ENCODE measurements at regions not wholly inside any gene's neighbourhood (a gene's known extent, or its start where the extent isn't known, plus 50 kb on each side); places are given as distances from the start of the nearest gene placed in this dataset.
A peak's percentile ranks its signal among the peaks of the same experiment; 100 is the strongest.

DNA sequence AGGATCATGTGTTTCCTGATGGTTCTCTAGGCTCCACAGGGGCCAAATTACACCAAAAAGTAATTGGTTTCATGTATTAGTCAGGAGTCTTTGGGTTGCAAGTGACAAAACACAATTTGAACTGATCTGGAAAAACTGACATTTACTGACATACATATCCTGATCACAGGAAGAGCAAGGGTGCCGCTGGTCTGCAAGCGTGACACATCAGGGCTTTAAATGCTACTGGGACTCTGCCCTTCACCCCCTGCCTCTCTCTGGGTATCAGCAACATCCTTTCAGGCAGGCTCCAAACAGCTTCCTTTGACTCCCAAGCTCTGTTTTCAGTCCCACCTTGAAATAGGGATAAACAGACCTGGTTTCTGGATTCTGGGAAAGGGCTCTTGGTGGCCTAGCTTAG is 197.5 kb downstream of the PALM2AKAP2 start:
- Histone ChIP-seq H3K9ac (ENCODE audit: low read length) (no peak overlapping the region), H3K27me3 (ENCODE audit: control insufficient read depth in 1 of 2, insufficient read depth in 1 of 2, low read length in 2 of 2) (no peaks in the 10 kb centered on the region), H2AFZ (ENCODE audit: low read depth, low read length) (no peak overlapping the region), H3K4me1 (ENCODE audit: control insufficient read depth, insufficient read depth, low read depth, low read length) (peaks cover 6% of the 10 kb centered on the region), H3K4me2 (ENCODE audit: low read length, poor library complexity, severe bottlenecking) (no peak overlapping the region), H3K4ac (ENCODE audit: low read depth in 1 of 2, low read length in 2 of 2) (no peak overlapping the region), H3K36me3 (ENCODE audit: control insufficient read depth in 1 of 2, insufficient read depth in 2 of 2, low read depth in 1 of 2, low read length in 2 of 2) (peaks cover 0 to 11% of the 10 kb centered on the region in 2 experiments), H3K79me1 (replicated peaks; ENCODE audit: low read length, poor library complexity, severe bottlenecking) (peaks cover 6% of the 10 kb centered on the region), H4K91ac (ENCODE audit: low read length) (no peak overlapping the region), H2AK5ac (ENCODE audit: low read length, severe bottlenecking) (no peak overlapping the region), H3K18ac (ENCODE audit: low read depth in 1 of 2, low read length in 2 of 2) (no peak overlapping the region), H2BK120ac (ENCODE audit: low read depth, low read length) (no peak overlapping the region), H2BK5ac (ENCODE audit: low read depth, low read length, poor library complexity, severe bottlenecking) (no peak overlapping the region), H4K8ac (ENCODE audit: low read length) (no peak overlapping the region), H2BK12ac (ENCODE audit: low read length in 2 of 2) (no peak overlapping the region), H3K14ac (ENCODE audit: low read length in 2 of 2) (no peak overlapping the region), H2BK15ac (ENCODE audit: low read depth, poor library complexity, severe bottlenecking) (no peak overlapping the region), H3K4me3 (ENCODE audit: insufficient read depth in 1 of 2, low read depth in 1 of 2, low read length in 2 of 2) (no peak overlapping the region), H3K9me3 (ENCODE audit: control insufficient read depth, low read length) (no peaks in the 10 kb centered on the region), H3K23ac (ENCODE audit: low read length in 2 of 2) (no peak overlapping the region), H3K27ac (ENCODE audit: low read length, poor library complexity, severe bottlenecking) (no peak overlapping the region)
- DNase-seq, result no peak
- whole genome bisulfite sequencing, result 94% methylated on average over 2 of the region's 2 CpGs

DNA sequence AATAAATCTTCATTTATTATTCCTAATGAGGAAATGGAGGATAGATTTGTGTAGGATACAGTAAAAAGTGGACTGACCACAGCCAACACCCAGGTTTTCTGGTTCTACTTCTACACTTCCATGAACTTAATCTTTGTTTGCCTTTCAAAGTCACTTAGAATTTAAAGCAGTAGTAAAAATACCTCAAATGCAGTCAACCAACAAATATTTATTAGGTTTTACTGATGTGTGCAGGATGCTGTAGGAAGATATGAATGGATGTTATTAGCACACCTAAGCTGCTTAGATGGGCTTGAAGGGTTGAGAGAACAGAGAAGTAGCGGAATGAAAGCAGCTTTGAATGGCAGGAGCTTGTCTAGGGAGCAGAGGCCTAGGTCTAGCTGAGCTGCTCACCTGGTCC is 201.1 kb downstream of the PALM2AKAP2 start:
- Histone ChIP-seq H3K18ac (ENCODE audit: low read depth in 1 of 2, low read length in 2 of 2) (no peak overlapping the region), H2BK12ac (ENCODE audit: low read length in 2 of 2) (no peak overlapping the region), H3K4me1 (ENCODE audit: control insufficient read depth, insufficient read depth, low read depth, low read length) (peaks cover 8% of the 10 kb centered on the region), H3K14ac (ENCODE audit: low read length in 2 of 2) (no peak overlapping the region), H3K4ac (ENCODE audit: low read depth in 1 of 2, low read length in 2 of 2) (no peak overlapping the region), H3K4me2 (ENCODE audit: low read length, poor library complexity, severe bottlenecking) (no peak overlapping the region), H2BK120ac (ENCODE audit: low read depth, low read length) (no peak overlapping the region), H4K91ac (ENCODE audit: low read length) (no peak overlapping the region), H2BK15ac (ENCODE audit: low read depth, poor library complexity, severe bottlenecking) (no peak overlapping the region), H4K8ac (ENCODE audit: low read length) (no peak overlapping the region), H3K79me1 (replicated peaks; ENCODE audit: low read length, poor library complexity, severe bottlenecking) (peaks cover 7% of the 10 kb centered on the region), H3K9me3 (ENCODE audit: control insufficient read depth, low read length) (no peaks in the 10 kb centered on the region), H3K27me3 (ENCODE audit: control insufficient read depth in 1 of 2, insufficient read depth in 1 of 2, low read length in 2 of 2) (no peaks in the 10 kb centered on the region), H2BK5ac (ENCODE audit: low read depth, low read length, poor library complexity, severe bottlenecking) (no peak overlapping the region), H2AK5ac (ENCODE audit: low read length, severe bottlenecking) (no peak overlapping the region), H2AFZ (ENCODE audit: low read depth, low read length) (no peak overlapping the region), H3K9ac (ENCODE audit: low read length) (no peak overlapping the region), H3K23ac (ENCODE audit: low read length in 2 of 2) (no peak overlapping the region), H3K36me3 (ENCODE audit: control insufficient read depth in 1 of 2, insufficient read depth in 2 of 2, low read depth in 1 of 2, low read length in 2 of 2) (no peaks in the 10 kb centered on the region), H3K27ac (ENCODE audit: low read length, poor library complexity, severe bottlenecking) (peak overlapping the region; percentile 41), H3K4me3 (ENCODE audit: insufficient read depth in 1 of 2, low read depth in 1 of 2, low read length in 2 of 2) (no peak overlapping the region)
- DNase-seq, result no peak
- WGBS, result 0% methylated on average over 1 of the region's 1 CpG

DNA sequence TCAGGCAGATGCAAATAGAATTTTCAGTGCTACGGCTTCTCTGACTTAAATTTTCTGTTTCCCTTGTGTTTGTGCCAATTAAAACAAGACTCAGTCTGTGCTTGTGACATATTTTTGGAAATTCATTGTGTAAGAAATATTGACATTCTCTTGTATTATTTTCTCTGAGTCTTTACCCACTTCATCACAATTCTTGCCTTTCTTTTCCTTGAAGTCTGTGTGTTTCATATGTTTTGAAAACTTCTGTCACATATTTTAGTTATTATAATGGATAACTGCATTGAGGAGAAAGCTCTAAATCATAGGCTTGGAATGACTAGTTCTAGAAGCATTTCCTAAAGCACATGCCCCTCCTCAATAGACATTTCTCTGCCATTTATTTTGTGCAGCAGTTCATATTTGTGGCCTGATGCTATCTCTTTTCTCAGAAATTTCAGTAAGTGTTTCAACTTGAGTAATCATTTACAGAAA is 206.6 kb downstream of the PALM2AKAP2 start:
- Histone ChIP-seq H4K8ac (ENCODE audit: low read length) (no peak overlapping the region), H4K91ac (ENCODE audit: low read length) (no peak overlapping the region), H3K27me3 (ENCODE audit: control insufficient read depth in 1 of 2, insufficient read depth in 1 of 2, low read length in 2 of 2) (no peaks in the 10 kb centered on the region), H2BK15ac (ENCODE audit: low read depth, poor library complexity, severe bottlenecking) (no peak overlapping the region), H2BK120ac (ENCODE audit: low read depth, low read length) (no peak overlapping the region), H2BK5ac (ENCODE audit: low read depth, low read length, poor library complexity, severe bottlenecking) (no peak overlapping the region), H3K9me3 (ENCODE audit: control insufficient read depth, low read length) (no peaks in the 10 kb centered on the region), H3K27ac (ENCODE audit: low read length, poor library complexity, severe bottlenecking) (peak overlapping the region; percentile 98), H3K14ac (ENCODE audit: low read length in 2 of 2) (no peak overlapping the region), H3K4ac (ENCODE audit: low read depth in 1 of 2, low read length in 2 of 2) (no peak overlapping the region), H2AK5ac (ENCODE audit: low read length, severe bottlenecking) (no peak overlapping the region), H3K23ac (ENCODE audit: low read length in 2 of 2) (no peak overlapping the region), H3K4me3 (ENCODE audit: insufficient read depth in 1 of 2, low read depth in 1 of 2, low read length in 2 of 2) (peak overlapping the region in 1 of 2 experiments; percentile 39), H3K4me2 (ENCODE audit: low read length, poor library complexity, severe bottlenecking) (no peak overlapping the region), H3K4me1 (ENCODE audit: control insufficient read depth, insufficient read depth, low read depth, low read length) (peaks cover 4% of the 10 kb centered on the region), H3K18ac (ENCODE audit: low read depth in 1 of 2, low read length in 2 of 2) (no peak overlapping the region), H3K9ac (ENCODE audit: low read length) (peak overlapping the region; percentile 82), H2AFZ (ENCODE audit: low read depth, low read length) (no peak overlapping the region), H3K36me3 (ENCODE audit: control insufficient read depth in 1 of 2, insufficient read depth in 2 of 2, low read depth in 1 of 2, low read length in 2 of 2) (no peaks in the 10 kb centered on the region), H3K79me1 (replicated peaks; ENCODE audit: low read length, poor library complexity, severe bottlenecking) (peaks cover 4% of the 10 kb centered on the region), H2BK12ac (ENCODE audit: low read length in 2 of 2) (no peak overlapping the region)
- WGBS, result no CpG with 5 or more reads among the region's 1 CpG
- DNase-seq, result peak; percentile 77

DNA sequence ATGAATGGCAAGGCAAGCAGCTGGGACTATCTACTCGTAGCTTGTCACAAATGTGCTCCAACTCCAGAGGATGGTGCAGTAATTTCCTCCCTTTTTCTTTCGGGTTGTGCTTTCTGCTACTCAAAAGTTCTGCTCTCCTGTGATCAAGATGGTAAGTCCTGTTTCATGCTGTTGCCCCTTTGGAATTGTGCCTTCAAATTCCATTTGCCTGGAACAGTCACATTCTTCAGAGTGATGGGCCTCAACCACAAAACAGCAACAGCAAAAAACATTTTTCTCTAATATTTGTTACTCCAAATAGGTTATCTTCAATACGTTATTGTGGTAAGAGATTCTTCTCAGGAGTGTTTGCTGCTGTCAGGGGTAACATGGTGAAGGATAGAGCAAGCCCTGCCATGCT is 209.3 kb downstream of the PALM2AKAP2 start:
- Histone ChIP-seq H2AK5ac (ENCODE audit: low read length, severe bottlenecking) (peak overlapping the region; percentile 91), H2BK15ac (ENCODE audit: low read depth, poor library complexity, severe bottlenecking) (no peak overlapping the region), H2AFZ (ENCODE audit: low read depth, low read length) (no peak overlapping the region), H3K9ac (ENCODE audit: low read length) (no peak overlapping the region), H3K4ac (ENCODE audit: low read depth in 1 of 2, low read length in 2 of 2) (no peak overlapping the region), H4K91ac (ENCODE audit: low read length) (no peak overlapping the region), H2BK120ac (ENCODE audit: low read depth, low read length) (no peak overlapping the region), H3K23ac (ENCODE audit: low read length in 2 of 2) (no peak overlapping the region), H3K36me3 (ENCODE audit: control insufficient read depth in 1 of 2, insufficient read depth in 2 of 2, low read depth in 1 of 2, low read length in 2 of 2) (no peaks in the 10 kb centered on the region), H3K27me3 (ENCODE audit: control insufficient read depth in 1 of 2, insufficient read depth in 1 of 2, low read length in 2 of 2) (no peaks in the 10 kb centered on the region), H3K4me1 (ENCODE audit: control insufficient read depth, insufficient read depth, low read depth, low read length) (peaks cover 4% of the 10 kb centered on the region), H3K79me1 (replicated peaks; ENCODE audit: low read length, poor library complexity, severe bottlenecking) (no peaks in the 10 kb centered on the region), H2BK12ac (ENCODE audit: low read length in 2 of 2) (no peak overlapping the region), H2BK5ac (ENCODE audit: low read depth, low read length, poor library complexity, severe bottlenecking) (no peak overlapping the region), H4K8ac (ENCODE audit: low read length) (peak overlapping the region; percentile 28), H3K27ac (ENCODE audit: low read length, poor library complexity, severe bottlenecking) (peak overlapping the region; percentile 24), H3K9me3 (ENCODE audit: control insufficient read depth, low read length) (no peaks in the 10 kb centered on the region), H3K4me3 (ENCODE audit: insufficient read depth in 1 of 2, low read depth in 1 of 2, low read length in 2 of 2) (no peak overlapping the region), H3K14ac (ENCODE audit: low read length in 2 of 2) (no peak overlapping the region), H3K18ac (ENCODE audit: low read depth in 1 of 2, low read length in 2 of 2) (peak overlapping the region in 1 of 2 experiments; percentile 16), H3K4me2 (ENCODE audit: low read length, poor library complexity, severe bottlenecking) (no peak overlapping the region)
- 89% methylated on average over 3 of the region's 3 CpGs for WGBS
- no peak for DNase-seq
